CD4-positive, alpha-beta T cell treated with Interleukin-15 for 4 hours (primary cell): ENCODE measurements at regions not wholly inside any gene's neighbourhood (a gene's known extent, or its start where the extent isn't known, plus 50 kb on each side); places are given as distances from the start of the nearest gene placed in this dataset.

Experiments used
- DNase-seq: peaks from one replicate; pipeline ENCODE4 v3.0.0-alpha.2; 2020; ENCODE audit warnings: low spot score

GRCh38 chr1:5597991-5598823, 394.0 kb downstream of the NPHP4 start:
- DNase-seq, result no peak

- DNase-seq, result no peak
These were observed 394.9 kb downstream of the NPHP4 start for GRCh38 chr1:5597171-5597850.

GRCh38 chr1:5596651-5597050, 395.6 kb downstream of the NPHP4 start:
- DNase-seq, result no peak

- DNase-seq, result no peak
These were observed 396.6 kb downstream of the NPHP4 start for GRCh38 chr1:5595531-5596170.

GRCh38 chr1:5594056-5594956, 397.9 kb downstream of the NPHP4 start:
- no peak for DNase-seq

- no peak for DNase-seq
These were observed 401.5 kb downstream of the NPHP4 start for GRCh38 chr1:5590717-5591116.

GRCh38 chr1:5586629-5587028, 405.6 kb downstream of the NPHP4 start:
- no peak for DNase-seq

- DNase-seq, result no peak
These were observed 407.0 kb downstream of the NPHP4 start for GRCh38 chr1:5585256-5585655.

GRCh38 chr1:5580926-5581325, 411.3 kb downstream of the NPHP4 start:
- no peak for DNase-seq

- no peak for DNase-seq
These were observed 412.3 kb downstream of the NPHP4 start for GRCh38 chr1:5579966-5580365.

GRCh38 chr1:5578690-5579089, 413.5 kb downstream of the NPHP4 start:
- no peak for DNase-seq

- no peak for DNase-seq
These were observed 414.8 kb downstream of the NPHP4 start for GRCh38 chr1:5577255-5578040.

GRCh38 chr1:5576673-5577065, 415.6 kb downstream of the NPHP4 start:
- DNase-seq, result no peak

GRCh38 chr1:5576011-5576672, 416.1 kb downstream of the NPHP4 start:
- no peak for DNase-seq

- no peak for DNase-seq
These were observed 416.8 kb downstream of the NPHP4 start for GRCh38 chr1:5575396-5575940.

- no peak for DNase-seq
These were observed 417.6 kb downstream of the NPHP4 start for GRCh38 chr1:5574641-5575040.

GRCh38 chr1:5572794-5573193, 419.4 kb downstream of the NPHP4 start:
- no peak for DNase-seq

- no peak for DNase-seq
These were observed 420.3 kb downstream of the NPHP4 start for GRCh38 chr1:5571861-5572401.

- DNase-seq, result no peak
These were observed 420.8 kb downstream of the NPHP4 start for GRCh38 chr1:5571438-5571837.

- no peak for DNase-seq
These were observed 421.3 kb downstream of the NPHP4 start for GRCh38 chr1:5570931-5571330.
